ENCODE measurements at regions not wholly inside any gene's neighbourhood (a gene's known extent, or its start where the extent isn't known, plus 50 kb on each side); places are given as distances from the start of the nearest gene placed in this dataset.

- no peak for DNase-seq (ENCODE audit: low read depth)
- no peak overlapping the region for H3K4me3 ChIP-seq (ENCODE audit: low read depth, low read length)
- TF ChIP-seq CTCF (IDR thresholded peaks at IDR 0.05; ENCODE audit: insufficient read depth, low read depth, low read length, missing control alignments): no peak
These were observed 834.0 kb downstream of the USP25 start for GRCh38 chr21:16563795-16564194.

GRCh38 chr21:16568244-16568643 lies 838.5 kb downstream of the USP25 start:
- H3K4me3 ChIP-seq (ENCODE audit: low read depth, low read length): no peak overlapping the region
- DNase-seq (ENCODE audit: low read depth): no peak
- no peak for TF ChIP-seq CTCF (IDR thresholded peaks at IDR 0.05; ENCODE audit: insufficient read depth, low read depth, low read length, missing control alignments)

GRCh38 chr21:16568661-16569060 lies 838.9 kb downstream of the USP25 start:
- DNase-seq (ENCODE audit: low read depth): no peak
- no peak overlapping the region for H3K4me3 ChIP-seq (ENCODE audit: low read depth, low read length)
- TF ChIP-seq CTCF (IDR thresholded peaks at IDR 0.05; ENCODE audit: insufficient read depth, low read depth, low read length, missing control alignments): no peak

GRCh38 chr21:16569679-16570078 lies 839.9 kb downstream of the USP25 start:
- no peak for DNase-seq (ENCODE audit: low read depth)
- TF ChIP-seq CTCF (IDR thresholded peaks at IDR 0.05; ENCODE audit: insufficient read depth, low read depth, low read length, missing control alignments): no peak
- H3K4me3 ChIP-seq (ENCODE audit: low read depth, low read length): no peak overlapping the region

GRCh38 chr21:16570171-16570570 lies 840.4 kb downstream of the USP25 start:
- no peak for DNase-seq (ENCODE audit: low read depth)
- TF ChIP-seq CTCF (IDR thresholded peaks at IDR 0.05; ENCODE audit: insufficient read depth, low read depth, low read length, missing control alignments): no peak
- H3K4me3 ChIP-seq (ENCODE audit: low read depth, low read length): no peak overlapping the region

GRCh38 chr21:16570856-16571255 lies 841.1 kb downstream of the USP25 start:
- H3K4me3 ChIP-seq (ENCODE audit: low read depth, low read length): no peak overlapping the region
- DNase-seq (ENCODE audit: low read depth): no peak
- TF ChIP-seq CTCF (IDR thresholded peaks at IDR 0.05; ENCODE audit: insufficient read depth, low read depth, low read length, missing control alignments): no peak

- no peak for TF ChIP-seq CTCF (IDR thresholded peaks at IDR 0.05; ENCODE audit: insufficient read depth, low read depth, low read length, missing control alignments)
- no peak for DNase-seq (ENCODE audit: low read depth)
- no peak overlapping the region for H3K4me3 ChIP-seq (ENCODE audit: low read depth, low read length)
These were observed 841.8 kb downstream of the USP25 start for GRCh38 chr21:16571594-16571993.
